Spleen (tissue), 7 donors: ENCODE measurements at regions not wholly inside any gene's neighbourhood (a gene's known extent, or its start where the extent isn't known, plus 50 kb on each side); places are given as distances from the start of the nearest gene placed in this dataset.

Experiments
- POLR2A ChIP-seq, 3 donors: fragments of 450-650 bp; IDR thresholded peaks; one replicate each; pipeline ENCODE4 v1.5.1; 2017; ENCODE audit warnings: antibody characterized with exemption in 3 of 3, mild to moderate bottlenecking in 1 of 3
- POLR2AphosphoS5 ChIP-seq, 3 donors: sonication (generic); formaldehyde crosslinking; IDR thresholded peaks; one replicate each; pipeline ENCODE4 v1.5.1; 2017; ENCODE audit warnings: antibody characterized with exemption in 3 of 3
- TF ChIP-seq, protein P1 (sequence below), 11 experiments: fragments of 200-600 bp in 7 of 11; fragments of 450-650 bp in 4 of 11; sonication (generic) in 4 of 11; IDR thresholded peaks in 8 of 11; conservative IDR thresholded peaks in 3 of 11; 1 replicate in 7 of 11; 2 replicates in 4 of 11; pipeline versions ENCODE4 v1.4.0 to v1.8.0; 2016 to 2021; ENCODE audit warnings: antibody characterized with exemption in 11 of 11, inconsistent platforms in 4 of 11, mild to moderate bottlenecking in 1 of 11
- donor health status: DM: no; HTN: no; CAD: no; lungs with moderate emphysema.
- donor health status: DM: no; HTN: no; CAD: no.
- donor health status: DM: no; HTN: no; CAD: no.

DNA sequence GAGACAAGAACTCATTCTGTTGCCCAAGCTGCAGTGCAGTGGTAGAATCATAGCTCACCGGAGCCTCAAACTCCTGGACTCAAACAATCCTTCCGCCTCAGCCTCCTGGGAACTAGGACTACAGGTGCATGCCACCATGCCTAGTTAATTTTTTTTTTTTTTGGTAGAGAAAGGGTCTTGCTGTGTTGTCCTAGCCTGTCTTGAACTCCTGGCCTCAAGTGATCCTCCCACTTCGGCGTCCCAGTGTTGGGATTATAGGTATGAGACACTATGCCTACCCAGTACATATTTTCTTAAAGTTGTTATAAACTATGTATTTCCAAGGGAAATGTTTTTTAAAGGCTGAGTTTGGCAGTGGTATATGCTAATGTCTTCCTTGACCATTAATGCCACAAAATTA, 412.6 kb downstream of the KLF12 start:
- TF ChIP-seq, protein P1, sequence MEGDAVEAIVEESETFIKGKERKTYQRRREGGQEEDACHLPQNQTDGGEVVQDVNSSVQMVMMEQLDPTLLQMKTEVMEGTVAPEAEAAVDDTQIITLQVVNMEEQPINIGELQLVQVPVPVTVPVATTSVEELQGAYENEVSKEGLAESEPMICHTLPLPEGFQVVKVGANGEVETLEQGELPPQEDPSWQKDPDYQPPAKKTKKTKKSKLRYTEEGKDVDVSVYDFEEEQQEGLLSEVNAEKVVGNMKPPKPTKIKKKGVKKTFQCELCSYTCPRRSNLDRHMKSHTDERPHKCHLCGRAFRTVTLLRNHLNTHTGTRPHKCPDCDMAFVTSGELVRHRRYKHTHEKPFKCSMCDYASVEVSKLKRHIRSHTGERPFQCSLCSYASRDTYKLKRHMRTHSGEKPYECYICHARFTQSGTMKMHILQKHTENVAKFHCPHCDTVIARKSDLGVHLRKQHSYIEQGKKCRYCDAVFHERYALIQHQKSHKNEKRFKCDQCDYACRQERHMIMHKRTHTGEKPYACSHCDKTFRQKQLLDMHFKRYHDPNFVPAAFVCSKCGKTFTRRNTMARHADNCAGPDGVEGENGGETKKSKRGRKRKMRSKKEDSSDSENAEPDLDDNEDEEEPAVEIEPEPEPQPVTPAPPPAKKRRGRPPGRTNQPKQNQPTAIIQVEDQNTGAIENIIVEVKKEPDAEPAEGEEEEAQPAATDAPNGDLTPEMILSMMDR (IDR thresholded peaks at IDR 0.05 in 8 of 11, conservative IDR thresholded peaks at IDR 0.05 in 3 of 11): no peak
- TF ChIP-seq POLR2A (IDR thresholded peaks at IDR 0.05): no peak
- no peak for TF ChIP-seq POLR2AphosphoS5 (IDR thresholded peaks at IDR 0.05)
